Activated naive CD8-positive, alpha-beta T cell treated with anti-CD3 and anti-CD28 coated beads for 36 hours (primary cell): ENCODE measurements at regions not wholly inside any gene's neighbourhood (a gene's known extent, or its start where the extent isn't known, plus 50 kb on each side); places are given as distances from the start of the nearest gene placed in this dataset.

Experiments
- DNase-seq: peaks from one replicate; pipeline ENCODE4 v3.0.0; 2021
- H3K27ac Mint-ChIP-seq: one replicate; pipeline ENCODE4 v1.8.0; 2022; ENCODE audit warnings: mild to moderate bottlenecking, moderate library complexity, mixed read lengths
- H3K27me3 Mint-ChIP-seq: one replicate; pipeline ENCODE4 v1.8.0; 2022; ENCODE audit warnings: mild to moderate bottlenecking, mixed read lengths
- H3K36me3 Mint-ChIP-seq: one replicate; pipeline ENCODE4 v1.8.0; 2021; ENCODE audit warnings: mild to moderate bottlenecking, mixed read lengths
- H3K4me1 Mint-ChIP-seq: one replicate; pipeline ENCODE4 v1.8.0; 2021; ENCODE audit warnings: mixed read lengths
- H3K4me3 Mint-ChIP-seq: one replicate; pipeline ENCODE4 v1.8.0; 2022; ENCODE audit warnings: mild to moderate bottlenecking, moderate library complexity, mixed read lengths
- H3K9me3 Mint-ChIP-seq: one replicate; pipeline ENCODE4 v1.8.0; 2022; ENCODE audit warnings: mixed read lengths

DNA sequence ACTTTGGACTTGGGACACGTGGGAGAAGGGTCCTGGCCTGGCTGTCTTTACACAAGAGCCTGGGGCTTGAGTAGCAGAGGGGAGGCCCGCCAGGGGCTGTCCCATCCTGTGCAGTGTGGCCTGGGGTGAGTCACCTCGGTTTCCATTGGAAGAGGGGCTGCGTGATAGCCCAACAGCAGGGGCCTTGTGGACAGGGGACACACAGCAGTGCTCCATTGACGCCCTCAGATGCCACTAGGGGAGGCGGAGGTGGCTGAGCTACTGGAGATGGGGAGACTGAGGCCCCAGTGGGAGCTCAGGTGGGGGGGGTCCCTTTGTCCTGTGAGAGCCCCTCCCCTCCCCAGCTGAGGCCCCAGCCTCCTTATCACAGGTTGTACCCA is 50.0 kb upstream of the RNU6ATAC start:
- Mint-ChIP-seq H3K4me1 (no peaks in the 10 kb centered on the region), H3K36me3 (no peaks in the 10 kb centered on the region), H3K9me3 (no peaks in the 10 kb centered on the region), H3K4me3 (no peak overlapping the region), H3K27me3 (no peaks in the 10 kb centered on the region), H3K27ac (no peak overlapping the region)
- DNase-seq = no peak

- H3K27me3 Mint-ChIP-seq = no peaks in the 10 kb centered on the region
- no peak overlapping the region for H3K4me3 Mint-ChIP-seq
- H3K9me3 Mint-ChIP-seq = no peaks in the 10 kb centered on the region
- no peaks in the 10 kb centered on the region for H3K4me1 Mint-ChIP-seq
- H3K36me3 Mint-ChIP-seq = no peaks in the 10 kb centered on the region
- no peak overlapping the region for H3K27ac Mint-ChIP-seq
- DNase-seq = no peak
These were observed 50.5 kb upstream of the RNU6ATAC start for GRCh38 chr9:134214766-134215419.

GRCh38 chr9:134215420-134215698 is 51.0 kb upstream of the RNU6ATAC start:
- H3K4me1 Mint-ChIP-seq = no peaks in the 10 kb centered on the region
- no peak overlapping the region for H3K4me3 Mint-ChIP-seq
- no peaks in the 10 kb centered on the region for H3K27me3 Mint-ChIP-seq
- H3K9me3 Mint-ChIP-seq = no peaks in the 10 kb centered on the region
- no peak overlapping the region for H3K27ac Mint-ChIP-seq
- H3K36me3 Mint-ChIP-seq = no peaks in the 10 kb centered on the region
- no peak for DNase-seq

DNA sequence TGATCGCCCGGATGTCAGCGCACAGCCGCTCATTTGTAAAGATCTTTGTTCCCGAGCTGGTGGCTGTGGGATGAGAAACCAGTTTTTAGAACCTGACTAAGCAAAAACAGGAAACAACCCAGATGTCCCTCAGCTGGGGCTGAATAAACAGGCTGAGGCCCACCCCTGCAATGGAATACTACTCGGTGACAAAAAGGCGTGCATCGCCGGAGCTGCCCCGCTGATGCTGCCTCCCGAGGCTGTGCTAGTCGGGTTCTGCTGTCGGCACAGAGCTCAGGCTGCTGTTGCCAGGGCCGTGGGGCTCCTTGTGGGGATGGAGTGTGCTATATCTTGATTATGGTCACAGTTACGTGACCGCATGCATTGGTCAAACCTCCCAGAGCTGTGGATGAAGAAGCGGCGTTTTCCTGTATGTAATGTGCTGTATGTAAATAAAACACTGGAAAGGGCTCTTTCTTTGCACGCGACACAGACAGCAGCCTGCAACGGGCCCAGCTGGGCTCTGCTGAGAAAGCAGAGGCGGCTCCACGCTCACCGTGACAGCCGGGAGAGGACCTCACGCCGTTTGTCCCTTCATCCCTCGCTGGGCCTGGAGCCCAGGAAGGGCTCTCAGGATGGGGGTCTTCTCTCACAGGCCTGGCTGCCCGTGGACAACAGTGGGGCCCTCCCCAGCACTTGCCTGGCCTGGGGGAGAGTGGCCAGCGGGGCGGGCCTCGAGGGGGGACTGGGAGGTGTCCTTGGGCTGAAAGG is 51.5 kb upstream of the RNU6ATAC start:
- H3K27ac Mint-ChIP-seq = no peak overlapping the region
- no peak overlapping the region for H3K4me3 Mint-ChIP-seq
- H3K4me1 Mint-ChIP-seq = no peaks in the 10 kb centered on the region
- DNase-seq = no peak
- no peaks in the 10 kb centered on the region for H3K9me3 Mint-ChIP-seq
- no peaks in the 10 kb centered on the region for H3K36me3 Mint-ChIP-seq
- H3K27me3 Mint-ChIP-seq = no peaks in the 10 kb centered on the region

GRCh38 chr9:134216449-134216951 is 52.1 kb upstream of the RNU6ATAC start:
- Mint-ChIP-seq H3K4me1 (no peaks in the 10 kb centered on the region), H3K27me3 (no peaks in the 10 kb centered on the region), H3K36me3 (no peaks in the 10 kb centered on the region), H3K9me3 (no peaks in the 10 kb centered on the region), H3K4me3 (no peak overlapping the region), H3K27ac (no peak overlapping the region)
- no peak for DNase-seq

DNA sequence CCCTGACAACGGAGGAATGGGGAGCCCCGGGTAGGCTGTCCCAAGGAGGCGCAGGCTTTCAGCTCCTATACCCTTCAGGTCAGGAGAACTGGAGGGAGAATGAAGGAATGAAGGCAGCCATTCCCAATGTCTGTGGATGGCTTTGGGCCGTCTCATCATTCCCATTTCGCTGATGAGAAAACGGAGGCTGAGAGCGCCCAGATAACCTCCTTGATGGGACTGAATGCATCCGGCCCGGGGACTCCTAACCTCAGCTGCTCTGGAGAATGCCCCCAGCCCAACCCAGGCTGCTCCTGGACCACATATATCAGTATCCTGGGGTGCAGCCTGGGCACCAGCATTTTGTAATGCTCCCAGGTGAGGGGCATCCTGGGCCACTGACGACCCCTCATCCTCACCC is 52.6 kb upstream of the RNU6ATAC start:
- no peaks in the 10 kb centered on the region for H3K9me3 Mint-ChIP-seq
- no peaks in the 10 kb centered on the region for H3K4me1 Mint-ChIP-seq
- H3K4me3 Mint-ChIP-seq = no peak overlapping the region
- no peak overlapping the region for H3K27ac Mint-ChIP-seq
- no peak for DNase-seq
- H3K27me3 Mint-ChIP-seq = no peaks in the 10 kb centered on the region
- no peaks in the 10 kb centered on the region for H3K36me3 Mint-ChIP-seq

GRCh38 chr9:134217431-134218210 is 53.3 kb upstream of the RNU6ATAC start:
- Mint-ChIP-seq H3K4me3 (no peak overlapping the region), H3K27me3 (no peaks in the 10 kb centered on the region), H3K36me3 (no peaks in the 10 kb centered on the region), H3K27ac (no peak overlapping the region), H3K4me1 (no peaks in the 10 kb centered on the region), H3K9me3 (no peaks in the 10 kb centered on the region)
- no peak for DNase-seq

- Mint-ChIP-seq H3K4me3 (no peak overlapping the region), H3K27ac (no peak overlapping the region), H3K36me3 (no peaks in the 10 kb centered on the region), H3K27me3 (no peaks in the 10 kb centered on the region), H3K9me3 (no peaks in the 10 kb centered on the region), H3K4me1 (no peaks in the 10 kb centered on the region)
- no peak for DNase-seq
These were observed 53.9 kb upstream of the RNU6ATAC start for GRCh38 chr9:134218230-134218629.

- H3K36me3 Mint-ChIP-seq = no peaks in the 10 kb centered on the region
These were observed 55.3 kb upstream of the RNU6ATAC start for GRCh38 chr9:134219646-134220060.

GRCh38 chr9:134220311-134220710 is 55.9 kb upstream of the RNU6ATAC start:
- H3K27me3 Mint-ChIP-seq = no peaks in the 10 kb centered on the region
- H3K4me1 Mint-ChIP-seq = no peaks in the 10 kb centered on the region
- no peak overlapping the region for H3K27ac Mint-ChIP-seq
- no peak for DNase-seq
- H3K9me3 Mint-ChIP-seq = no peaks in the 10 kb centered on the region
- H3K4me3 Mint-ChIP-seq = no peak overlapping the region
- no peaks in the 10 kb centered on the region for H3K36me3 Mint-ChIP-seq

More at GRCh38 chr9:134219646-134220060, 55.3 kb upstream of the RNU6ATAC start:
- H3K4me1 Mint-ChIP-seq = no peaks in the 10 kb centered on the region
- no peaks in the 10 kb centered on the region for H3K9me3 Mint-ChIP-seq
- DNase-seq = no peak
- H3K27ac Mint-ChIP-seq = no peak overlapping the region
- no peaks in the 10 kb centered on the region for H3K27me3 Mint-ChIP-seq
- H3K4me3 Mint-ChIP-seq = no peak overlapping the region

DNA sequence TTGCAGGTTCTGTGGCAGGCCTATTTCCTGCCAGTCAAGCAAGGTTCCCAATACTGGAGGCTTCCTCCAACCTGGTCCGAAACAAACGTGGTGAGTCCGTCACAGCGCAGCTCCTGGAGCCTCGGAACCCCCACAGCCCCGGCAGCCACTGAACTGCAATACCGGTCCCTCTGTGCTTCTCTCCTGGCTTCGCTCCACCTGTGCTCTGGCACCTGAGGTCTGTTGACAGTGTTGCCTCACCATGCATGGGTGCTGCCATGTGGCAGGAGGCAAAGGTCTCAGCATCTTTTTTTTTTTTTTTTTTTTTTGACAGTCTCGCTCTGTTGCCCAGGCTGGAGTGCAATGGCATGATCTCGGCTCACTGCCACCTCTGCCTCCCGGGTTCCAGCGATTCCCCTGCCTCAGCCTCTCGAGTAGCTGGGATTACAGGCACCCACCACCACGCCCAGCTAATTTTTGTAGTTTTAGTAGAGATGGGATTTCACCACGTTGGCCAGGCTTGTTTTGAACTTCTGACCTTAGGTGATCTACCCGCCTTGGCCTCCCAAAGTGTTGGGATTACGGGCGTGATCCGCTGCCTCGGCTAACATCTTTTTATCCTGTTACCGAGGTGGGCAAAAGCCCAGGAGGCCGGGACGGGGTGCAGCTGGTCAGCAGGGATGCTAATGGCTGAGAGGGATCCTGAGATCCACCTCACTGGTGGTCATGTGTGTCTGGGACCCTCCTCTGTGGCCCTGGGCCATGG is 57.1 kb upstream of the RNU6ATAC start:
- Mint-ChIP-seq H3K36me3 (no peaks in the 10 kb centered on the region), H3K4me3 (no peak overlapping the region), H3K4me1 (no peaks in the 10 kb centered on the region), H3K9me3 (no peaks in the 10 kb centered on the region), H3K27ac (no peak overlapping the region), H3K27me3 (no peaks in the 10 kb centered on the region)
- DNase-seq = no peak

GRCh38 chr9:134222018-134222573 is 57.7 kb upstream of the RNU6ATAC start:
- no peak overlapping the region for H3K4me3 Mint-ChIP-seq
- H3K27ac Mint-ChIP-seq = no peak overlapping the region
- DNase-seq = no peak
- no peaks in the 10 kb centered on the region for H3K9me3 Mint-ChIP-seq
- no peaks in the 10 kb centered on the region for H3K27me3 Mint-ChIP-seq
- no peaks in the 10 kb centered on the region for H3K36me3 Mint-ChIP-seq
- no peaks in the 10 kb centered on the region for H3K4me1 Mint-ChIP-seq

GRCh38 chr9:134223091-134223490 is 58.7 kb upstream of the RNU6ATAC start:
- H3K27ac Mint-ChIP-seq = no peak overlapping the region

DNA sequence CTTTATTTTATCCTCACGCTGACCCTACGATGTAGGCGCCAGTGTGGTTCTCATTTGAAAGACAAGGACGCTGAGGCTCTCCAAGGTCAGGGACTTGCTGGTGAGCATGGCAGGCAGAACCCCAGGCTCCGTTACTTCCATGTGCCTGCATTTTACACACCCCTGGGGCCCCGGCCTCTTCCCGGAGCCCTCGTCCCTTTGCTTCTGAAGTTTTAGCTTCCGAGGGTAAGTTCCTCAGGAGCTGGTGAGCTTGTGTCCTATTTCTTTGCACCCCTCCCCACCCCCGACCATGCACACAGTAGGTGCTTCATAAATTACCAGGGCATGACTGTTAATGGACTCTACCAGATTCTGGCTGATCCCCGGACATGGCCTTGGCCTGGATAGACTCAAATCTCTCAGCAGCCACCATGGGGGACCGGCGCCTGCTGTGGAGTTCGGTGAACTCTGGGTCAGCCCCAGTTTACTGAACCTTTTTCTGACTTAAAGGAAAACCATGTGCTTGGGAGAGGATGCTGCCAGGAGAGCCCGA is 59.3 kb upstream of the RNU6ATAC start:
- H3K36me3 Mint-ChIP-seq = no peaks in the 10 kb centered on the region
- H3K4me3 Mint-ChIP-seq = no peak overlapping the region
- H3K27me3 Mint-ChIP-seq = no peaks in the 10 kb centered on the region
- H3K9me3 Mint-ChIP-seq = no peaks in the 10 kb centered on the region
- no peak overlapping the region for H3K27ac Mint-ChIP-seq
- no peaks in the 10 kb centered on the region for H3K4me1 Mint-ChIP-seq
- no peak for DNase-seq

More at GRCh38 chr9:134223091-134223490, 58.7 kb upstream of the RNU6ATAC start:
- no peaks in the 10 kb centered on the region for H3K9me3 Mint-ChIP-seq
- no peaks in the 10 kb centered on the region for H3K27me3 Mint-ChIP-seq
- H3K4me1 Mint-ChIP-seq = no peaks in the 10 kb centered on the region
- H3K36me3 Mint-ChIP-seq = no peaks in the 10 kb centered on the region
- no peak for DNase-seq
- no peak overlapping the region for H3K4me3 Mint-ChIP-seq
